ENCODE measurements at regions not wholly inside any gene's neighbourhood (a gene's known extent, or its start where the extent isn't known, plus 50 kb on each side); places are given as distances from the start of the nearest gene placed in this dataset.

DNA sequence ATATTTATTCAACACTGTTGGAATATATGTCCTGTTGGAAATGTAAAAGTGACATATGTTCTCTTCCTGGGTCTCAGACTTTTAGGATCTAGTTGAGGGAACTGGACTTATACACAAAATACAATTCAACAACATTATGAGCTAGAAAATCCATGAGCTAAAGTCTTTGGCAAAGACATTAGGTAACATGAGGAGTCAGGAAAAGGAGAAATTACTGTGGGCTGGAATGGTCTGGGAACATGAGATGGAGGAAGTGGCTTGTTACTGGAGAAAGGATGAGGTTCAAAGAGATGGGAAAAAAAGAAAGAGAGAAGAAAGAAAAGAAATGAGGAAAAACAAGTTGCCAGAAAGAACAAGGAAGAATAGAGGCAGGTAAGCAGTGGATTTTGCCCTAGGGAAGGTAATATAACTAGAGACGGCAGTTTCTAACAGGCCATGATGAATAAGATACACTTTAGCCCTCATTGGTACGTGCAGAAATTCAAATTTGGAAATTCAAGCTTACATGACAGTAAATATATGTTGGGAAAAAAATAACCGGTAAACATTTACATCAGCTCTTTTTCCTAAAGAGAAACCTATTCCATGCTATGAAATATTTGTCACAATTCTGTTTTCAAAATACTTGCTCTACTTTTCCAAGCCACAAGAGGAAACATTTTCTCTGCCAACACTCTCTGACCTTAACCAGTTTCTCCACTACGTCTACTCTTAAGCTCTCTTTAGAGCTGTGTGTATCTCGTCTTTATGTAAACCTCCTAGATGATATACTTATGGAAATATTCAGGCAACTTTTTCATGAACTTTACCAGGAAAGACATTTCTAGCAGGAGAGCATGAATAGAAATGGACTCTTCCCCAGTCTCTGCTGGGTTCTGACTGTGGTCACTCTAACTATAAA lies 268.8 kb upstream of the BTG1 start:
- no TSS peak for BruUV-seq (replicated peaks)
- no peaks in the 10 kb centered on the region for H3K36me3 ChIP-seq (ENCODE audit: low read depth)
- no peaks in the 10 kb centered on the region for H4K20me1 ChIP-seq (ENCODE audit: insufficient read depth)
- no peaks in the 10 kb centered on the region for H3K9me2 ChIP-seq (ENCODE audit: insufficient read depth)
- no peaks in the 10 kb centered on the region for H3K4me1 ChIP-seq (replicated peaks; ENCODE audit: insufficient read depth)
- H3K27ac ChIP-seq = no peak overlapping the region
- no peak overlapping the region for H3K4me3 ChIP-seq
- H3K27me3 ChIP-seq (ENCODE audit: insufficient read depth, low read depth) = no peaks in the 10 kb centered on the region
- POLR2A ChIA-PET (ENCODE audit: unreplicated experiment) = interaction anchor here (0.5 kb wide), 1 partner anchor 807 kb away, joined by 6 read pairs; no protein-coding TSS in a partner anchor
- intact Hi-C loops (cut with micrococcal nuclease; ENCODE audit: unreplicated experiment) = no loop called here
- no peak overlapping the region for H3K4me2 ChIP-seq
- DNase-seq = no peak
- CTCF ChIA-PET = no interaction called here
- no peaks in the 10 kb centered on the region for H3K79me2 ChIP-seq (ENCODE audit: low read depth)
- H2AFZ ChIP-seq = no peak overlapping the region
- no peaks in the 10 kb centered on the region; the same call in 1 of the 2 replicates for H3K9me3 ChIP-seq (ENCODE audit: insufficient read depth, low read depth)
- no peak for TF ChIP-seq EZH2 (IDR thresholded peaks at IDR 0.05; ENCODE audit: low read depth)
- TF ChIP-seq, protein P1, sequence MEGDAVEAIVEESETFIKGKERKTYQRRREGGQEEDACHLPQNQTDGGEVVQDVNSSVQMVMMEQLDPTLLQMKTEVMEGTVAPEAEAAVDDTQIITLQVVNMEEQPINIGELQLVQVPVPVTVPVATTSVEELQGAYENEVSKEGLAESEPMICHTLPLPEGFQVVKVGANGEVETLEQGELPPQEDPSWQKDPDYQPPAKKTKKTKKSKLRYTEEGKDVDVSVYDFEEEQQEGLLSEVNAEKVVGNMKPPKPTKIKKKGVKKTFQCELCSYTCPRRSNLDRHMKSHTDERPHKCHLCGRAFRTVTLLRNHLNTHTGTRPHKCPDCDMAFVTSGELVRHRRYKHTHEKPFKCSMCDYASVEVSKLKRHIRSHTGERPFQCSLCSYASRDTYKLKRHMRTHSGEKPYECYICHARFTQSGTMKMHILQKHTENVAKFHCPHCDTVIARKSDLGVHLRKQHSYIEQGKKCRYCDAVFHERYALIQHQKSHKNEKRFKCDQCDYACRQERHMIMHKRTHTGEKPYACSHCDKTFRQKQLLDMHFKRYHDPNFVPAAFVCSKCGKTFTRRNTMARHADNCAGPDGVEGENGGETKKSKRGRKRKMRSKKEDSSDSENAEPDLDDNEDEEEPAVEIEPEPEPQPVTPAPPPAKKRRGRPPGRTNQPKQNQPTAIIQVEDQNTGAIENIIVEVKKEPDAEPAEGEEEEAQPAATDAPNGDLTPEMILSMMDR (conservative IDR thresholded peaks at IDR 0.05) = no peak
- H3F3A ChIP-seq (ENCODE audit: insufficient read depth, low read depth) = no peaks in the 10 kb centered on the region

DNA sequence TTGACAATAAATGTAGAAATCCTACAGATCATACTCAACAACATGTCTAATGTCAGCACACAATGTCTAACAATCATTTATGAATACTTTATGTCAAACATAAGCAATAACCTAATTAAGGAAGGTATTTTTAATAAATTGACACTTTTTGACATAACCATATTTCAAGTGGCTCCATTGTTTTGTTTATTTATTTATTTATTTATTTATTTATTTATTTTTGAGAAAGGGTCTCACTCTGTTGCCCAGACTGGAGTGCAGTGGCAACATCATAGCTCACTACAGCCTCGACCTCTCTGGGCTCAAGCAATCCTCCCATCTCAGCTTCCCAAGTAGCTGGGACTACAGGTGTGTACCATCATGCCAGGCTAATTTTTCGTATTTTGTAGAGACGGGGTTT lies 267.6 kb upstream of the BTG1 start:
- no peaks in the 10 kb centered on the region for H4K20me1 ChIP-seq (ENCODE audit: insufficient read depth)
- H3K27me3 ChIP-seq (ENCODE audit: insufficient read depth, low read depth) = no peaks in the 10 kb centered on the region
- intact Hi-C loops (cut with micrococcal nuclease; ENCODE audit: unreplicated experiment) = no loop called here
- no peaks in the 10 kb centered on the region for H3K9me2 ChIP-seq (ENCODE audit: insufficient read depth)
- BruUV-seq (replicated peaks) = no TSS peak
- H3K79me2 ChIP-seq (ENCODE audit: low read depth) = no peaks in the 10 kb centered on the region
- no peaks in the 10 kb centered on the region for H3F3A ChIP-seq (ENCODE audit: insufficient read depth, low read depth)
- CTCF ChIA-PET = no interaction called here
- peaks cover 6% of the 10 kb centered on the region; the same call in 1 of the 2 replicates for H3K9me3 ChIP-seq (ENCODE audit: insufficient read depth, low read depth)
- no peaks in the 10 kb centered on the region for H3K36me3 ChIP-seq (ENCODE audit: low read depth)
- H3K27ac ChIP-seq = no peak overlapping the region
- no peak overlapping the region for H2AFZ ChIP-seq
- DNase-seq = no peak
- no peak overlapping the region for H3K4me2 ChIP-seq
- TF ChIP-seq, protein P1 (conservative IDR thresholded peaks at IDR 0.05) = no peak
- TF ChIP-seq EZH2 (IDR thresholded peaks at IDR 0.05; ENCODE audit: low read depth) = no peak
- no peaks in the 10 kb centered on the region for H3K4me1 ChIP-seq (replicated peaks; ENCODE audit: insufficient read depth)
- H3K4me3 ChIP-seq = no peak overlapping the region
- POLR2A ChIA-PET (ENCODE audit: unreplicated experiment) = interaction anchor here (0.6 kb wide), 1 partner anchor 514 kb away, joined by 4 read pairs; no protein-coding TSS in a partner anchor

DNA sequence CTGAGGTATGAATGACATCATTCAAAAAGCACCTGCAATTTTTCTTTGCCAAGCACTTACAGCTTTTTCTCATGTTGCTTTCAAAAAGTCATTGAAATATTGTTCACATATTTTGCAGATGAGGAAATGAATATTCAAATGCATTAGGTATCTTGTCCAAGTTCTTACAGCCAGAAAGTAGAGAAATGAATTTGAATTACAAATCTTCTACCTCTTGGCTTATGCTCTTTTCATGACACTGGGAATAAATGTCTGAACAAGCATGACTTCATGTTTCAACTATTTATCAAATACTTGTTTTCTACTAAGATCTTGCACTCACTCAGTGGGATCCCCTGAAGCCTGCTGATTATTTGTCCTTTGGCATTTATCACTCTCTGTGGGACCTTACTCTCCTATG lies 267.2 kb upstream of the BTG1 start:
- no peak overlapping the region for H3K27ac ChIP-seq
- no peak for DNase-seq
- no peaks in the 10 kb centered on the region for H3K36me3 ChIP-seq (ENCODE audit: low read depth)
- H3K79me2 ChIP-seq (ENCODE audit: low read depth) = no peaks in the 10 kb centered on the region
- H4K20me1 ChIP-seq (ENCODE audit: insufficient read depth) = no peaks in the 10 kb centered on the region
- H3K4me1 ChIP-seq (replicated peaks; ENCODE audit: insufficient read depth) = no peaks in the 10 kb centered on the region
- H2AFZ ChIP-seq = no peak overlapping the region
- CTCF ChIA-PET = no interaction called here
- H3K4me3 ChIP-seq = no peak overlapping the region
- TF ChIP-seq, protein P1 (conservative IDR thresholded peaks at IDR 0.05) = no peak
- TF ChIP-seq EZH2 (IDR thresholded peaks at IDR 0.05; ENCODE audit: low read depth) = no peak
- intact Hi-C loops (cut with micrococcal nuclease; ENCODE audit: unreplicated experiment) = no loop called here
- no peaks in the 10 kb centered on the region for H3F3A ChIP-seq (ENCODE audit: insufficient read depth, low read depth)
- H3K27me3 ChIP-seq (ENCODE audit: insufficient read depth, low read depth) = no peaks in the 10 kb centered on the region
- BruUV-seq (replicated peaks) = no TSS peak
- no peak overlapping the region for H3K4me2 ChIP-seq
- POLR2A ChIA-PET (ENCODE audit: unreplicated experiment) = no interaction called here
- H3K9me3 ChIP-seq (ENCODE audit: insufficient read depth, low read depth) = peaks cover 8% of the 10 kb centered on the region; the same call in 1 of the 2 replicates
- H3K9me2 ChIP-seq (ENCODE audit: insufficient read depth) = no peaks in the 10 kb centered on the region
